ENCODE measurements at regions not wholly inside any gene's neighbourhood (a gene's known extent, or its start where the extent isn't known, plus 50 kb on each side); places are given as distances from the start of the nearest gene placed in this dataset.

DNA sequence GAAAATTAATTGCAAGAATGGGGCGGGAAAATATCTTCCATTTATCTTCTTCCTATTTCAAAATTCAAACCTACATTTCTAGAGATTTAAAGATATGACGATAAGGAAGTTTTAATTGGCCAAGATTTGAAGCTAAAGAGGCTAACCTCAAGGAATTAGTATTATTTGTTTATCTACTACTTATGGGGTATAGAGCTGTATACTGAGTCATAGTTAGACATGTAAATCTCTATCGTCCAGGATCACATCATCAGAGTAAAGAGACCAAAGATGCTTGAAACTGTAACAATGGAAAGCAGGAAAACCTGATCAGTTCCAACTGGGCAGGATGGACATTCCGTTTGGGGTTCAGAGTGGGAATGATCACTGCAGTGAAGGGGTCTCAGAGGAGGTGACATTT is 95.2 kb upstream of the KLF7 start:
- TF ChIP-seq, protein P1, sequence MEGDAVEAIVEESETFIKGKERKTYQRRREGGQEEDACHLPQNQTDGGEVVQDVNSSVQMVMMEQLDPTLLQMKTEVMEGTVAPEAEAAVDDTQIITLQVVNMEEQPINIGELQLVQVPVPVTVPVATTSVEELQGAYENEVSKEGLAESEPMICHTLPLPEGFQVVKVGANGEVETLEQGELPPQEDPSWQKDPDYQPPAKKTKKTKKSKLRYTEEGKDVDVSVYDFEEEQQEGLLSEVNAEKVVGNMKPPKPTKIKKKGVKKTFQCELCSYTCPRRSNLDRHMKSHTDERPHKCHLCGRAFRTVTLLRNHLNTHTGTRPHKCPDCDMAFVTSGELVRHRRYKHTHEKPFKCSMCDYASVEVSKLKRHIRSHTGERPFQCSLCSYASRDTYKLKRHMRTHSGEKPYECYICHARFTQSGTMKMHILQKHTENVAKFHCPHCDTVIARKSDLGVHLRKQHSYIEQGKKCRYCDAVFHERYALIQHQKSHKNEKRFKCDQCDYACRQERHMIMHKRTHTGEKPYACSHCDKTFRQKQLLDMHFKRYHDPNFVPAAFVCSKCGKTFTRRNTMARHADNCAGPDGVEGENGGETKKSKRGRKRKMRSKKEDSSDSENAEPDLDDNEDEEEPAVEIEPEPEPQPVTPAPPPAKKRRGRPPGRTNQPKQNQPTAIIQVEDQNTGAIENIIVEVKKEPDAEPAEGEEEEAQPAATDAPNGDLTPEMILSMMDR (IDR thresholded peaks at IDR 0.05 in 8 of 11, conservative IDR thresholded peaks at IDR 0.05 in 3 of 11) = no peak
- no peak for TF ChIP-seq POLR2AphosphoS5 (IDR thresholded peaks at IDR 0.05)
- TF ChIP-seq POLR2A (IDR thresholded peaks at IDR 0.05) = no peak
